ENCODE measurements at regions not wholly inside any gene's neighbourhood (a gene's known extent, or its start where the extent isn't known, plus 50 kb on each side); places are given as distances from the start of the nearest gene placed in this dataset.

DNA sequence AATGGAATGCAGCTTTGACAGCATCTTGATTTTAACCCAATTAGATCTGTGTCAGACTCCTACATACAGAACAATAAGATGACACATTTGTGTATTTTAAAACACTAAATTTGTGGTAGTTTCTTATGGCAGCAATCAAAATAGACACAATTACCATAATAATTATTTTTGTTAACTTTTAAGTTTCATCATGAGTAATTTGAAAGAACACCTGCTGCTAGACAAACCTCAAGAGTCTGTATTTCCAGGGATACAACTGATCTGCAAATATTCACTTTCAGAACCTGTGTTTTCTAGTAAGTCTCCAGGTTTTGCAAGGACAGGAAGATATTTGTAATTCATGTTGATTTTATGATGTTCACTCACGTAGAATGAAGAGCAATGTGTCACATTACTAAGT lies 736.8 kb downstream of the DIPK2A start:
- H3K79me2 ChIP-seq (ENCODE audit: control insufficient read depth, insufficient read depth, low read length): no peaks in the 10 kb centered on the region
- no peak overlapping the region for H3K9ac ChIP-seq (ENCODE audit: insufficient read depth, low read length)
- H3K9me3 ChIP-seq (ENCODE audit: control insufficient read depth, insufficient read depth, low read depth, low read length): no peaks in the 10 kb centered on the region
- no peak for DNase-seq (ENCODE audit: low read depth in 2 of 2)
- no peak overlapping the region for H2AFZ ChIP-seq (ENCODE audit: low read length)
- no peak overlapping the region for H3K4me3 ChIP-seq (replicated peaks in 1 of 4; ENCODE audit: control extremely low read depth in 1 of 4, insufficient read depth in 1 of 4, low read depth in 3 of 4, low read length in 4 of 4)
- H3K27ac ChIP-seq (ENCODE audit: insufficient read depth, low read length): no peak overlapping the region
- H3K4me2 ChIP-seq (ENCODE audit: extremely low read depth, insufficient read depth, low read length): no peak overlapping the region
- no peaks in the 10 kb centered on the region for H3K27me3 ChIP-seq (ENCODE audit: control insufficient read depth, insufficient read depth, low read length)
- H3K4me1 ChIP-seq (ENCODE audit: control insufficient read depth, extremely low read depth, insufficient read depth, low read length): no peaks in the 10 kb centered on the region
- no peaks in the 10 kb centered on the region for H3K36me3 ChIP-seq (ENCODE audit: control insufficient read depth, insufficient read depth, low read length)
- no peaks in the 10 kb centered on the region for H4K20me1 ChIP-seq (ENCODE audit: control insufficient read depth, extremely low read depth, insufficient read depth, low read length)
- TF ChIP-seq EZH2 (IDR thresholded peaks at IDR 0.05; ENCODE audit: low read length, missing control alignments): no peak
- TF ChIP-seq, protein P1, sequence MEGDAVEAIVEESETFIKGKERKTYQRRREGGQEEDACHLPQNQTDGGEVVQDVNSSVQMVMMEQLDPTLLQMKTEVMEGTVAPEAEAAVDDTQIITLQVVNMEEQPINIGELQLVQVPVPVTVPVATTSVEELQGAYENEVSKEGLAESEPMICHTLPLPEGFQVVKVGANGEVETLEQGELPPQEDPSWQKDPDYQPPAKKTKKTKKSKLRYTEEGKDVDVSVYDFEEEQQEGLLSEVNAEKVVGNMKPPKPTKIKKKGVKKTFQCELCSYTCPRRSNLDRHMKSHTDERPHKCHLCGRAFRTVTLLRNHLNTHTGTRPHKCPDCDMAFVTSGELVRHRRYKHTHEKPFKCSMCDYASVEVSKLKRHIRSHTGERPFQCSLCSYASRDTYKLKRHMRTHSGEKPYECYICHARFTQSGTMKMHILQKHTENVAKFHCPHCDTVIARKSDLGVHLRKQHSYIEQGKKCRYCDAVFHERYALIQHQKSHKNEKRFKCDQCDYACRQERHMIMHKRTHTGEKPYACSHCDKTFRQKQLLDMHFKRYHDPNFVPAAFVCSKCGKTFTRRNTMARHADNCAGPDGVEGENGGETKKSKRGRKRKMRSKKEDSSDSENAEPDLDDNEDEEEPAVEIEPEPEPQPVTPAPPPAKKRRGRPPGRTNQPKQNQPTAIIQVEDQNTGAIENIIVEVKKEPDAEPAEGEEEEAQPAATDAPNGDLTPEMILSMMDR (conservative IDR thresholded peaks at IDR 0.05 in 1 of 2, IDR thresholded peaks at IDR 0.05 in 1 of 2; ENCODE audit: low read depth in 1 of 2, low read length in 2 of 2): no peak

DNA sequence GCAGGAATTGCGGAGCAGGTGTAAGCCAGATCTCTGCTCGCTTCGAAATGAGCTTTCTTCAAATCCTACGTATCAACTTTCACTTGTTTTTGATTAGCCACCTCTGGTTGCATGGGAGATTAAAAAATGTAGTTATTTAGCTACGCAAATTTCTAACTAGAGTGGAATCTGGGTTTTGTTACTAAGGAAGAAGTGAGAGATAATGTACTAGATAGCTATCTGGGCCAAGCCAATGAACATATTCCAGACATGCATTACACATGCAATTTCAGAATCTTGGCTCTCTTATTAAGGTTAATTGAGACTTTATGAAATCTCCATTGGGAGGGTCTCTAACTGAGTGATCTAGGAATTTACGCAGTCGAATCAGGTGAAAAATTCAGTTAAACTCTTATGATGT lies 765.7 kb downstream of the DIPK2A start:
- TF ChIP-seq, protein P1 (conservative IDR thresholded peaks at IDR 0.05 in 1 of 2, IDR thresholded peaks at IDR 0.05 in 1 of 2; ENCODE audit: low read depth in 1 of 2, low read length in 2 of 2): no peak
- no peak for TF ChIP-seq EZH2 (IDR thresholded peaks at IDR 0.05; ENCODE audit: low read length, missing control alignments)
- no peak for DNase-seq (ENCODE audit: low read depth in 2 of 2)
- Histone ChIP-seq H3K4me3 (replicated peaks in 1 of 4; ENCODE audit: control extremely low read depth in 1 of 4, insufficient read depth in 1 of 4, low read depth in 3 of 4, low read length in 4 of 4) (no peak overlapping the region), H3K27me3 (ENCODE audit: control insufficient read depth, insufficient read depth, low read length) (no peaks in the 10 kb centered on the region), H3K4me2 (ENCODE audit: extremely low read depth, insufficient read depth, low read length) (no peak overlapping the region), H3K4me1 (ENCODE audit: control insufficient read depth, extremely low read depth, insufficient read depth, low read length) (no peaks in the 10 kb centered on the region), H3K36me3 (ENCODE audit: control insufficient read depth, insufficient read depth, low read length) (no peaks in the 10 kb centered on the region), H3K9me3 (ENCODE audit: control insufficient read depth, insufficient read depth, low read depth, low read length) (no peaks in the 10 kb centered on the region), H2AFZ (ENCODE audit: low read length) (no peak overlapping the region), H3K9ac (ENCODE audit: insufficient read depth, low read length) (no peak overlapping the region), H3K79me2 (ENCODE audit: control insufficient read depth, insufficient read depth, low read length) (no peaks in the 10 kb centered on the region), H3K27ac (ENCODE audit: insufficient read depth, low read length) (no peak overlapping the region), H4K20me1 (ENCODE audit: control insufficient read depth, extremely low read depth, insufficient read depth, low read length) (no peaks in the 10 kb centered on the region)

DNA sequence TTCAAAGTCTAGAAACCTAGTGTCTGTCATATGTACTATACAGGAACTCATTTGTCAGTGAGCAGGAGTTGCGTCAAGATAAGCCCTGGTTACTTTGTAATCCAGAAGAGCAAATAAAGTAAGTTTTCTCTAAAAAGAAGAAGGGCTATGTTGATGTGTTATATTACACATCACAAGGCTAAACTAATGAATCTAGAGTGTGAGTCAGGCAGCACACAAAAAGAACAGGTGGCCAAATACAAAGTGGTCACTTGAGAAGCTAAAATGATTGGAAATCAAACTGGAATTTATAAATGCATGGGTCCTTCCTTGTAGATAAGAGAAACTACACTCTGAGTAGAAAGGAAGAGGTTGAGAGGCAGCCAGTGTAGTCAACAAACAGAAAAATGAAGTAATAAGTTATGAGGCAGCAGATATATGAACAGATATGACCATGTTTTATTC lies 771.6 kb downstream of the DIPK2A start:
- no peak overlapping the region for H2AFZ ChIP-seq (ENCODE audit: low read length)
- H4K20me1 ChIP-seq (ENCODE audit: control insufficient read depth, extremely low read depth, insufficient read depth, low read length): no peaks in the 10 kb centered on the region
- H3K4me1 ChIP-seq (ENCODE audit: control insufficient read depth, extremely low read depth, insufficient read depth, low read length): no peaks in the 10 kb centered on the region
- no peak overlapping the region for H3K4me3 ChIP-seq (replicated peaks in 1 of 4; ENCODE audit: control extremely low read depth in 1 of 4, insufficient read depth in 1 of 4, low read depth in 3 of 4, low read length in 4 of 4)
- H3K27ac ChIP-seq (ENCODE audit: insufficient read depth, low read length): no peak overlapping the region
- no peaks in the 10 kb centered on the region for H3K36me3 ChIP-seq (ENCODE audit: control insufficient read depth, insufficient read depth, low read length)
- DNase-seq (ENCODE audit: low read depth in 2 of 2): no peak
- no peaks in the 10 kb centered on the region for H3K79me2 ChIP-seq (ENCODE audit: control insufficient read depth, insufficient read depth, low read length)
- TF ChIP-seq EZH2 (IDR thresholded peaks at IDR 0.05; ENCODE audit: low read length, missing control alignments): no peak
- TF ChIP-seq, protein P1 (conservative IDR thresholded peaks at IDR 0.05 in 1 of 2, IDR thresholded peaks at IDR 0.05 in 1 of 2; ENCODE audit: low read depth in 1 of 2, low read length in 2 of 2): no peak
- no peak overlapping the region for H3K9ac ChIP-seq (ENCODE audit: insufficient read depth, low read length)
- H3K4me2 ChIP-seq (ENCODE audit: extremely low read depth, insufficient read depth, low read length): no peak overlapping the region
- no peaks in the 10 kb centered on the region for H3K27me3 ChIP-seq (ENCODE audit: control insufficient read depth, insufficient read depth, low read length)
- H3K9me3 ChIP-seq (ENCODE audit: control insufficient read depth, insufficient read depth, low read depth, low read length): no peaks in the 10 kb centered on the region
